ENCODE measurements at regions not wholly inside any gene's neighbourhood (a gene's known extent, or its start where the extent isn't known, plus 50 kb on each side); places are given as distances from the start of the nearest gene placed in this dataset.

DNA sequence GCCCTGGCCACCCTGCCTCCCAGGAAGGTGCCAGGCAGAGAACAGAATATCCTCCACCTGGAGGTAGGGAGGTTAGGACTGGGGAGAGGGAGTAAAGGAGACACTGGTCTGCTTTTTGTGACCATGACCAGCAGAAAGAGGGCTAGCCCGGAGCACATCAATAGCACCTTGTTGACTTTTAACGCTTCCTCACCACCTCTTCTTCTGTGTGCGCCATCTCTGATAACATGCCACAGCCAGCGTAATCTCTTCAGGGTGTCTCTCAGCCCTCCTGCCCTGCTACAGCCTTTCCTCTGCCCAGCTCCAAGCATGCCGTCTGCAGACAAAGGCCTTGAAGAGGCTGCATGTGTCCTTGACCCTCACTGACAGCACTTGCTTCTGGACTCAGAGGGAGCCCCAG is 50.9 kb upstream of the GJA5 start:
- BruUV-seq (replicated peaks): no TSS peak
- CTCF ChIA-PET: no interaction called here
- no peak for DNase-seq
- Mint-ChIP-seq H3K27ac (ENCODE audit: unreplicated experiment) (no peak overlapping the region), H3K36me3 (ENCODE audit: insufficient read depth, unreplicated experiment) (no peaks in the 10 kb centered on the region), H3K4me3 (ENCODE audit: low read depth, unreplicated experiment) (no peak overlapping the region), H3K9me3 (ENCODE audit: low read depth, unreplicated experiment) (no peaks in the 10 kb centered on the region), H3K4me1 (ENCODE audit: low read depth, unreplicated experiment) (no peaks in the 10 kb centered on the region), H3K27me3 (ENCODE audit: unreplicated experiment) (no peaks in the 10 kb centered on the region)
- intact Hi-C loops (cut with micrococcal nuclease; ENCODE audit: unreplicated experiment): loop anchor here (10.0 kb wide), 1 partner anchor 46 kb away; the partner anchor contains the start of gene GJA5
- no peak for TF ChIP-seq CTCF (IDR thresholded peaks at IDR 0.05; ENCODE audit: unreplicated experiment)

DNA sequence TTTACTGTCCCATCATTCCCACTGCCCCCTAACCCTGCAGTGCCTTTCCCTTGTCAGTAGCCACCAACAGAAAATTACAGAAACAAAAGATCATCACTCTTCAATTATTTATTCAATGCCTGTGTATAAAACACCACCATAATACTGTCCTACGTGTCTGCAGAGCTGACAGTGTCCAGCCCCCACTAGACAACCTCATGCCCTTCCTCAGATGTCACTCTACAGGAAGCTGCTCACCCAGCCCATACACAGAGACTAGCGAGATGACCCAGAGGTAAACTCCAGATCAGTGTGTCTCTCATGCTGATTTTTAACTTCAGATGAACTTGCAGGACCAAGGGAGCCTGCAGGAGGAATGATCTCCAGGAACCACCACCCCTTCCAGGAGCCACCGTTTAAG is 51.3 kb upstream of the GJA5 start:
- TF ChIP-seq CTCF (IDR thresholded peaks at IDR 0.05; ENCODE audit: unreplicated experiment): no peak
- Mint-ChIP-seq H3K27ac (ENCODE audit: unreplicated experiment) (no peak overlapping the region), H3K36me3 (ENCODE audit: insufficient read depth, unreplicated experiment) (no peaks in the 10 kb centered on the region), H3K27me3 (ENCODE audit: unreplicated experiment) (no peaks in the 10 kb centered on the region), H3K4me1 (ENCODE audit: low read depth, unreplicated experiment) (no peaks in the 10 kb centered on the region), H3K9me3 (ENCODE audit: low read depth, unreplicated experiment) (no peaks in the 10 kb centered on the region), H3K4me3 (ENCODE audit: low read depth, unreplicated experiment) (no peak overlapping the region)
- intact Hi-C loops (cut with micrococcal nuclease; ENCODE audit: unreplicated experiment): loop anchor here (10.0 kb wide), 1 partner anchor 47 kb away; the partner anchor contains the start of gene GJA5
- no peak for DNase-seq
- CTCF ChIA-PET: no interaction called here
- no TSS peak for BruUV-seq (replicated peaks)

GRCh38 chr1:147812799-147813198 is 52.4 kb upstream of the GJA5 start:
- Mint-ChIP-seq H3K9me3 (ENCODE audit: low read depth, unreplicated experiment) (no peaks in the 10 kb centered on the region), H3K4me1 (ENCODE audit: low read depth, unreplicated experiment) (no peaks in the 10 kb centered on the region), H3K36me3 (ENCODE audit: insufficient read depth, unreplicated experiment) (no peaks in the 10 kb centered on the region), H3K27me3 (ENCODE audit: unreplicated experiment) (no peaks in the 10 kb centered on the region), H3K27ac (ENCODE audit: unreplicated experiment) (no peak overlapping the region), H3K4me3 (ENCODE audit: low read depth, unreplicated experiment) (no peak overlapping the region)
- intact Hi-C loops (cut with micrococcal nuclease; ENCODE audit: unreplicated experiment): loop anchor here (10.0 kb wide), 1 partner anchor 48 kb away; the partner anchor contains the start of gene GJA5
- CTCF ChIA-PET: no interaction called here
- DNase-seq: no peak
- no TSS peak for BruUV-seq (replicated peaks)
- no peak for TF ChIP-seq CTCF (IDR thresholded peaks at IDR 0.05; ENCODE audit: unreplicated experiment)

DNA sequence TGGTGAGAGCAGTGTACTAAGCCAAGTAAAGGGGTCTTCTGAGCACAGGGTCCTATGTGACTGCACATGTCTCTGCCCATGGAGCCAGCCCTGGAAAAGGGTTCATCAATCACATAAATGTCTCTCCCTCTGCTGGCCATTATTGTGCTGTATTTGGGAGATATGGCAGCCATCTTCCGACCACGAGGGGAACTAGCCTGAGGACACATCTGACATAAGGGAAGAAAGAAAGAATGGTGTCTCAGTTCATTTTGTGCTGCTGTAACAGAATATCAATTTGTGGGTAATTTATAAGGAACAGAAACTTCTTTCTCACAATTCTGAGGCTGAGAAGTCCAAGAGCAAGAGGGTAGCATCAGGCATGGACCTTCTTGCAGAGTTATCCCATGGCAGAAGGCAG is 55.1 kb upstream of the GJA5 start:
- BruUV-seq (replicated peaks): no TSS peak
- no peak for DNase-seq
- intact Hi-C loops (cut with micrococcal nuclease; ENCODE audit: unreplicated experiment): loop anchor here (10.0 kb wide), 1 partner anchor 51 kb away; the partner anchor contains the start of gene GJA5
- Mint-ChIP-seq H3K36me3 (ENCODE audit: insufficient read depth, unreplicated experiment) (no peaks in the 10 kb centered on the region), H3K27ac (ENCODE audit: unreplicated experiment) (no peak overlapping the region), H3K27me3 (ENCODE audit: unreplicated experiment) (no peaks in the 10 kb centered on the region), H3K4me3 (ENCODE audit: low read depth, unreplicated experiment) (no peak overlapping the region), H3K9me3 (ENCODE audit: low read depth, unreplicated experiment) (no peaks in the 10 kb centered on the region), H3K4me1 (ENCODE audit: low read depth, unreplicated experiment) (no peaks in the 10 kb centered on the region)
- TF ChIP-seq CTCF (IDR thresholded peaks at IDR 0.05; ENCODE audit: unreplicated experiment): no peak
- CTCF ChIA-PET: no interaction called here

Measured in Calu3 (cell line).